DMS153 treated with DMSO at 0.1 percent for 48 hours (cell line): ENCODE measurements at regions not wholly inside any gene's neighbourhood (a gene's known extent, or its start where the extent isn't known, plus 50 kb on each side); places are given as distances from the start of the nearest gene placed in this dataset.

Experiments
- DNase-seq: peaks from one replicate; lab custom pipeline; 2025; ENCODE audit not compliant: unreplicated experiment; lab: John Stamatoyannopoulos, UW

- no peak for DNase-seq
Measured at GRCh38 chr18:64886995-64887394, 738.1 kb upstream of the LINC00305 start.

GRCh38 chr18:64882896-64883295 is 734.0 kb upstream of the LINC00305 start:
- no peak for DNase-seq

- DNase-seq: no peak
Measured at GRCh38 chr18:64876833-64877232, 727.9 kb upstream of the LINC00305 start.

- no peak for DNase-seq
Measured at GRCh38 chr18:64872710-64873458, 724.0 kb upstream of the LINC00305 start.

GRCh38 chr18:64854112-64854511 is 705.2 kb upstream of the LINC00305 start:
- no peak for DNase-seq

- no peak for DNase-seq
Measured at GRCh38 chr18:64852281-64852680, 703.4 kb upstream of the LINC00305 start.

GRCh38 chr18:64851726-64852125 is 702.8 kb upstream of the LINC00305 start:
- no peak for DNase-seq

GRCh38 chr18:64850791-64851190 is 701.9 kb upstream of the LINC00305 start:
- no peak for DNase-seq

GRCh38 chr18:64840911-64841701 is 692.2 kb upstream of the LINC00305 start:
- DNase-seq: no peak

GRCh38 chr18:64810354-64810753 is 661.5 kb upstream of the LINC00305 start:
- DNase-seq: no peak

- no peak for DNase-seq
Measured at GRCh38 chr18:64809801-64810200, 660.9 kb upstream of the LINC00305 start.

- no peak for DNase-seq
Measured at GRCh38 chr18:64807560-64807959, 658.7 kb upstream of the LINC00305 start.

- no peak for DNase-seq
Measured at GRCh38 chr18:64806691-64807090, 657.8 kb upstream of the LINC00305 start.

GRCh38 chr18:64806232-64806631 is 657.3 kb upstream of the LINC00305 start:
- DNase-seq: no peak

- DNase-seq: no peak
Measured at GRCh38 chr18:64803471-64803870, 654.6 kb upstream of the LINC00305 start.

GRCh38 chr18:64800151-64800550 is 651.3 kb upstream of the LINC00305 start:
- DNase-seq: no peak

GRCh38 chr18:64799376-64799775 is 650.5 kb upstream of the LINC00305 start:
- no peak for DNase-seq

GRCh38 chr18:64791236-64791635 is 642.3 kb upstream of the LINC00305 start:
- DNase-seq: no peak

- DNase-seq: no peak
Measured at GRCh38 chr18:64785686-64786085, 636.8 kb upstream of the LINC00305 start.

- DNase-seq: no peak
Measured at GRCh38 chr18:64777556-64777955, 628.7 kb upstream of the LINC00305 start.

GRCh38 chr18:64765908-64766307 is 617.0 kb upstream of the LINC00305 start:
- DNase-seq: no peak

- no peak for DNase-seq
Measured at GRCh38 chr18:64752707-64753106, 603.8 kb upstream of the LINC00305 start.
